ENCODE measurements at regions not wholly inside any gene's neighbourhood (a gene's known extent, or its start where the extent isn't known, plus 50 kb on each side); places are given as distances from the start of the nearest gene placed in this dataset.

DNA sequence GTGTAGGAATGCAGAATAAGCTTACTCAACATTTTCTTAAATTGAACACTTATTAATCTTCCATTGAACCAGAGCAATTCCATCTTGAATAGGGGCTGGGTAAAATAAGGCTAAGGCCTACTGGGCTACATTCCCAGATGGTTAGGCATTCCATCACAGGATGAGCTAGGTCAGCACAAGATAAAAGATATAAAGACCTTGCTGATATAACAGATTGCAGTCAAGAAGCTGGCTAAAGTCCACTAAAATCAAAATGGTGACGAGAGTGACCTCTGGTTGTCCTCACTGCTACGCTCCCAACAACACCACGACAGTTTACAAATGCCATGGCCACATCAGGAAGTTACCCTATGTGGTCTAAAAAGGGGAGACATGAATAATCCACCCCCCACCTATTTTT is 156.1 kb downstream of the NXNL2 start (continued):
- TF ChIP-seq CHD7 (IDR thresholded peaks at IDR 0.05; ENCODE audit: insufficient replicate concordance, low read length) (no peak), TAF7 (optimal IDR thresholded peaks at IDR 0.05; ENCODE audit: borderline replicate concordance, low read depth, low read length) (no peak), MAFK (IDR thresholded peaks at IDR 0.05; ENCODE audit: low read depth, low read length) (no peak), ATF3 (IDR thresholded peaks at IDR 0.05; ENCODE audit: insufficient read depth, low read depth, low read length) (no peak)

All from H1 (cell line).